Neural progenitor cell (in vitro differentiated cells): ENCODE measurements at regions not wholly inside any gene's neighbourhood (a gene's known extent, or its start where the extent isn't known, plus 50 kb on each side); places are given as distances from the start of the nearest gene placed in this dataset.

Source experiments
- DNase-seq: peaks from one replicate; pipeline ENCODE4 v3.0.0-alpha.2; 2016; ENCODE audit warnings: low spot score
- H2AFZ ChIP-seq: fragments of 200-600 bp; sonication (generic); replicated peaks from 2 replicates; pipeline ENCODE4 v1.6.1; 2016; ENCODE audit warnings: antibody characterized with exemption
- H3F3A ChIP-seq: fragments of 200-600 bp; sonication (generic); 2 replicates; pipeline ENCODE4 v1.6.1; 2016; ENCODE audit warnings: antibody characterized with exemption, low read depth
- H3K27ac ChIP-seq: fragments of 200-600 bp; sonication (generic); 2 replicates; pipeline ENCODE4 v1.5.1; 2016; ENCODE audit warnings: mild to moderate bottlenecking
- H3K27me3 ChIP-seq: fragments of 200-600 bp; sonication (generic); 2 replicates; pipeline ENCODE4 v1.6.1; 2016; ENCODE audit warnings: mild to moderate bottlenecking, moderate library complexity
- H3K36me3 ChIP-seq: fragments of 200-600 bp; sonication (generic); 2 replicates; pipeline ENCODE4 v1.5.1; 2016
- H3K4me1 ChIP-seq: fragments of 200-600 bp; sonication (generic); 2 replicates; pipeline ENCODE4 v1.6.1; 2016; ENCODE audit warnings: mixed run types
- H3K4me2 ChIP-seq: fragments of 200-600 bp; sonication (generic); 2 replicates; pipeline ENCODE4 v1.6.1; 2016
- H3K4me3 ChIP-seq: fragments of 200-600 bp; sonication (generic); 2 replicates; pipeline ENCODE4 v1.5.1; 2016
- H3K79me2 ChIP-seq: fragments of 200-600 bp; sonication (generic); 2 replicates; pipeline ENCODE4 v1.6.1; 2016; ENCODE audit warnings: low read depth
- H3K9ac ChIP-seq: fragments of 200-600 bp; sonication (generic); 2 replicates; pipeline ENCODE4 v1.6.1; 2016
- H3K9me3 ChIP-seq: fragments of 200-600 bp; sonication (generic); 2 replicates; pipeline ENCODE4 v1.5.1; 2016; ENCODE audit warnings: low read depth
- H4K20me1 ChIP-seq: fragments of 200-600 bp; sonication (generic); 2 replicates; pipeline ENCODE4 v1.6.1; 2016; ENCODE audit warnings: low read depth
- H3K27ac Mint-ChIP-seq: 3 replicates; pipeline ENCODE4 v1.8.0; 2021; ENCODE audit warnings: mixed read lengths
- H3K27me3 Mint-ChIP-seq: 2 replicates; pipeline ENCODE4 v1.8.0; 2022; ENCODE audit warnings: low read depth, mild to moderate bottlenecking, inconsistent platforms, moderate library complexity, mixed read lengths; ENCODE audit not compliant: insufficient read depth
- H3K36me3 Mint-ChIP-seq: 3 replicates; pipeline ENCODE4 v1.8.0; 2021; ENCODE audit warnings: mixed read lengths
- H3K4me1 Mint-ChIP-seq: 3 replicates; pipeline ENCODE4 v1.8.0; 2021; ENCODE audit warnings: mixed read lengths
- H3K4me3 Mint-ChIP-seq: 3 replicates; pipeline ENCODE4 v1.8.0; 2021; ENCODE audit warnings: mild to moderate bottlenecking, moderate library complexity, mixed read lengths
- H3K9me3 Mint-ChIP-seq: 3 replicates; pipeline ENCODE4 v1.8.0; 2020; ENCODE audit warnings: mixed read lengths
- CTCF ChIP-seq: fragments of 200-600 bp; sonication (generic); IDR thresholded peaks from 2 replicates; pipeline ENCODE4 v1.5.1; 2017; ENCODE audit warnings: antibody characterized with exemption, mild to moderate bottlenecking
- EZH2 ChIP-seq: fragments of 200-600 bp; sonication (generic); IDR thresholded peaks from 2 replicates; pipeline ENCODE4 v1.6.1; 2017; ENCODE audit warnings: antibody characterized with exemption, mild to moderate bottlenecking, moderate library complexity
- EZH2phosphoT487 ChIP-seq: fragments of 200-600 bp; sonication (generic); IDR thresholded peaks from 2 replicates; pipeline ENCODE4 v1.6.1; 2017; ENCODE audit warnings: antibody characterized with exemption

- H2AFZ ChIP-seq = no peak overlapping the region
- Mint-ChIP-seq H3K27ac (no peak overlapping the region), H3K4me3 (no peak overlapping the region), H3K9me3 (peaks cover 3% of the 10 kb centered on the region), H3K4me1 (peaks cover 19% of the 10 kb centered on the region), H3K36me3 (no peaks in the 10 kb centered on the region), H3K27me3 (peaks cover 9% of the 10 kb centered on the region)
- H3F3A ChIP-seq = peaks cover 19% of the 10 kb centered on the region
- no peak overlapping the region for H3K27ac ChIP-seq
- no peaks in the 10 kb centered on the region for H3K36me3 ChIP-seq
- TF ChIP-seq CTCF (no peak), EZH2 (no peak), EZH2phosphoT487 (no peak)
- no peak overlapping the region for H3K4me2 ChIP-seq
- H3K4me1 ChIP-seq = peaks cover 22% of the 10 kb centered on the region
- H3K9ac ChIP-seq = no peak overlapping the region
- H3K9me3 ChIP-seq = no peaks in the 10 kb centered on the region
- no peaks in the 10 kb centered on the region for H3K79me2 ChIP-seq
- H3K27me3 ChIP-seq = peaks cover 7% of the 10 kb centered on the region
- H3K4me3 ChIP-seq = no peak overlapping the region
- H4K20me1 ChIP-seq = no peaks in the 10 kb centered on the region
- DNase-seq = no peak
Observed at GRCh38 chr2:38438883-38439612, 62.0 kb upstream of the ATL2 start.

- H3K9me3 ChIP-seq = no peaks in the 10 kb centered on the region
- H3K27me3 Mint-ChIP-seq = peaks cover 9% of the 10 kb centered on the region
- no peak overlapping the region for H3K4me3 ChIP-seq
- H3F3A ChIP-seq = peaks cover 11% of the 10 kb centered on the region
- H3K27ac ChIP-seq = no peak overlapping the region
- peaks cover 5% of the 10 kb centered on the region for H3K9me3 Mint-ChIP-seq
- H3K4me2 ChIP-seq = no peak overlapping the region
- H3K79me2 ChIP-seq = no peaks in the 10 kb centered on the region
- peaks cover 15% of the 10 kb centered on the region for H3K4me1 ChIP-seq
- H3K36me3 ChIP-seq = no peaks in the 10 kb centered on the region
- H3K4me1 Mint-ChIP-seq = peaks cover 15% of the 10 kb centered on the region
- H3K27me3 ChIP-seq = peaks cover 7% of the 10 kb centered on the region
- H2AFZ ChIP-seq = no peak overlapping the region
- no peak overlapping the region for H3K27ac Mint-ChIP-seq
- H3K4me3 Mint-ChIP-seq = no peak overlapping the region
- no peak for DNase-seq
- H3K9ac ChIP-seq = no peak overlapping the region
- H3K36me3 Mint-ChIP-seq = no peaks in the 10 kb centered on the region
- TF ChIP-seq EZH2phosphoT487 (no peak), EZH2 (no peak), CTCF (no peak)
- no peaks in the 10 kb centered on the region for H4K20me1 ChIP-seq
Observed at GRCh38 chr2:38438133-38438882, 61.2 kb upstream of the ATL2 start.

GRCh38 chr2:38436227-38436664 is 59.2 kb upstream of the ATL2 start:
- DNase-seq = no peak
- H3K27me3 ChIP-seq = no peaks in the 10 kb centered on the region
- no peak overlapping the region for H3K4me3 ChIP-seq
- H3K4me2 ChIP-seq = no peak overlapping the region
- H3K9ac ChIP-seq = no peak overlapping the region
- peaks cover 6% of the 10 kb centered on the region for H3K9me3 Mint-ChIP-seq
- no peak overlapping the region for H3K27ac Mint-ChIP-seq
- H3K27me3 Mint-ChIP-seq = peaks cover 7% of the 10 kb centered on the region
- no peak overlapping the region for H3K27ac ChIP-seq
- TF ChIP-seq CTCF (no peak), EZH2phosphoT487 (no peak), EZH2 (no peak)
- H4K20me1 ChIP-seq = no peaks in the 10 kb centered on the region
- H3K36me3 ChIP-seq = no peaks in the 10 kb centered on the region
- H3F3A ChIP-seq = peaks cover 6% of the 10 kb centered on the region
- no peak overlapping the region for H2AFZ ChIP-seq
- H3K36me3 Mint-ChIP-seq = no peaks in the 10 kb centered on the region
- H3K4me3 Mint-ChIP-seq = no peak overlapping the region
- peaks cover 23% of the 10 kb centered on the region for H3K4me1 Mint-ChIP-seq
- H3K79me2 ChIP-seq = no peaks in the 10 kb centered on the region
- peaks cover 5% of the 10 kb centered on the region for H3K4me1 ChIP-seq
- H3K9me3 ChIP-seq = no peaks in the 10 kb centered on the region
